HepG2 (cell line): ENCODE measurements at regions not wholly inside any gene's neighbourhood (a gene's known extent, or its start where the extent isn't known, plus 50 kb on each side); places are given as distances from the start of the nearest gene placed in this dataset.

Source experiments
- ATAC-seq: fragments of 200-7000 bp; cut with Tn5 transposase; 3 replicates; pipeline ENCODE4 v1.9.1; 2020; ENCODE audit warnings: mild to moderate bottlenecking, moderate library complexity
- BruUV-seq: library from RNA; stranded (reverse); fragments of 400-500 nt; replicated peaks from 2 replicates; lab custom pipeline; 2021; lab: Mats Ljungman, UMichigan
- CTCF ChIA-PET: fragments of 300-600 bp; formaldehyde crosslinking; extraction: SDS; loops from one replicate; lab custom pipeline; 2021; ENCODE audit warnings: low total read pairs, inconsistent platforms, low intra/inter-chr PET ratio; lab: Yijun Ruan, JAX
- POLR2A ChIA-PET: fragments of 350-600 bp; sonication (Branson Sonifier 250); formaldehyde crosslinking; loops from one replicate; lab custom pipeline; 2020; ENCODE audit warnings: antibody characterized with exemption, inconsistent platforms; lab: Yijun Ruan, JAX
- DNase-seq: peaks from one replicate; pipeline ENCODE4 v3.0.0-alpha.2; 2015; ENCODE audit warnings: low spot score
- FAIRE-seq: peaks from 3 replicates; lab custom pipeline; 2011; peaks lifted over from hg19 to GRCh38; lab: Jason Lieb, UNC
- H2AFZ ChIP-seq: one replicate; pipeline ENCODE4 v1.6.1; 2011; ENCODE audit warnings: low read length, inconsistent platforms
- H3K27ac ChIP-seq: fragments of 300-600 bp; 3 replicates; pipeline ENCODE4 v1.8.0; 2011; ENCODE audit warnings: mixed run types, mild to moderate bottlenecking, mixed read lengths, low read length, inconsistent platforms; ENCODE audit not compliant: insufficient read depth; ENCODE audit errors: extremely low read length
- H3K27me3 ChIP-seq, 2 experiments: fragments of 200-600 bp in 1 of 2; 2 replicates in 1 of 2; 3 replicates in 1 of 2; pipeline versions ENCODE4 v1.6.0 to v1.8.0; 2011; ENCODE audit warnings: low read length in 2 of 2, mild to moderate bottlenecking in 2 of 2, moderate library complexity in 2 of 2, inconsistent platforms in 1 of 2; ENCODE audit not compliant: insufficient read depth in 2 of 2, control insufficient read depth in 1 of 2
- H3K36me3 ChIP-seq, 2 experiments: fragments of 200-600 bp in 1 of 2; replicated peaks in 1 of 2; 2 replicates in 1 of 2; 3 replicates in 1 of 2; pipeline versions ENCODE4 v1.5.1 to v1.8.0; 2011; ENCODE audit warnings: low read length in 2 of 2, inconsistent platforms in 1 of 2; ENCODE audit not compliant: insufficient read depth in 2 of 2, control insufficient read depth in 1 of 2
- H3K4me1 ChIP-seq: 2 replicates; pipeline ENCODE4 v1.5.1; 2012; ENCODE audit warnings: low read length, inconsistent platforms; ENCODE audit not compliant: insufficient read depth
- H3K4me2 ChIP-seq: 2 replicates; pipeline ENCODE4 v1.6.0; 2011; ENCODE audit warnings: low read depth, low read length, inconsistent platforms
- H3K4me3 ChIP-seq, 3 experiments: fragments of 200-600 bp in 1 of 3; sonication (generic), shearing (Covaris generic) in 1 of 3; replicated peaks in 1 of 3; 2 replicates each; pipeline ENCODE4 v1.5.1; 2011 to 2016; ENCODE audit warnings: low read length in 3 of 3, inconsistent platforms in 2 of 3, low read depth in 2 of 3, mild to moderate bottlenecking in 2 of 3, control low read depth in 1 of 3, mixed read lengths in 1 of 3; ENCODE audit not compliant: insufficient read depth in 1 of 3
- H3K79me2 ChIP-seq: one replicate; pipeline ENCODE4 v1.6.1; 2011; ENCODE audit warnings: low read length, inconsistent platforms; ENCODE audit not compliant: insufficient read depth
- H3K9ac ChIP-seq: 2 replicates; pipeline ENCODE4 v1.6.0; 2011; ENCODE audit warnings: mild to moderate bottlenecking, low read depth, low read length, inconsistent platforms; ENCODE audit not compliant: insufficient read depth
- H3K9me3 ChIP-seq: 2 replicates; pipeline ENCODE4 v1.5.1; 2012; ENCODE audit warnings: mild to moderate bottlenecking, low read length
- H4K20me1 ChIP-seq: 2 replicates; pipeline ENCODE4 v1.6.0; 2011; ENCODE audit warnings: inconsistent platforms, mild to moderate bottlenecking, low read length, moderate library complexity; ENCODE audit not compliant: insufficient read depth
- ATF6 ChIP-seq: sonication (generic); formaldehyde crosslinking; conservative IDR thresholded peaks from 2 replicates; pipeline ENCODE4 v1.4.0; 2020; ENCODE audit warnings: missing genetic modification reagents
- BORCS8-MEF2B ChIP-seq: sonication (generic); formaldehyde crosslinking; IDR thresholded peaks from 2 replicates; pipeline ENCODE4 v1.8.0; 2022; ENCODE audit warnings: mild to moderate bottlenecking, missing genetic modification reagents
- FOXP1 ChIP-seq, 2 experiments: fragments of 450-650 bp in 1 of 2; IDR thresholded peaks; 2 replicates each; pipeline ENCODE4 v1.6.1; 2017 to 2018; ENCODE audit warnings: antibody characterized with exemption in 1 of 2
- GMEB2 ChIP-seq: IDR thresholded peaks from 2 replicates; pipeline ENCODE4 v1.6.1; 2016; ENCODE audit warnings: missing biosample characterization, missing genetic modification reagents, low read depth
- HHEX ChIP-seq: IDR thresholded peaks from 2 replicates; pipeline ENCODE4 v1.6.1; 2016; ENCODE audit warnings: control low read depth
- MYC ChIP-seq: sonication (generic); formaldehyde crosslinking; IDR thresholded peaks from 2 replicates; pipeline ENCODE4 v1.9.0; 2021; ENCODE audit warnings: missing genetic modification reagents, borderline replicate concordance
- NAIF1 ChIP-seq: sonication (generic); formaldehyde crosslinking; IDR thresholded peaks from 2 replicates; pipeline ENCODE4 v1.5.0; 2020; ENCODE audit warnings: mild to moderate bottlenecking, missing genetic modification reagents, borderline replicate concordance
- NRL ChIP-seq: sonication (generic); formaldehyde crosslinking; IDR thresholded peaks from 2 replicates; pipeline ENCODE4 v1.5.0; 2020; ENCODE audit warnings: missing genetic modification reagents, mild to moderate bottlenecking, moderate library complexity, borderline replicate concordance
- REPIN1 ChIP-seq: sonication (generic); formaldehyde crosslinking; IDR thresholded peaks from 2 replicates; pipeline ENCODE4 v1.8.0; 2022; ENCODE audit warnings: missing genetic modification reagents, low read depth, mild to moderate bottlenecking, borderline replicate concordance
- SKIL ChIP-seq: sonication (generic); formaldehyde crosslinking; IDR thresholded peaks from 2 replicates; pipeline ENCODE4 v1.8.0; 2022; ENCODE audit warnings: missing genetic modification reagents, mild to moderate bottlenecking, moderate library complexity, borderline replicate concordance
- SRSF4 ChIP-seq: fragments of 200-400 bp; formaldehyde crosslinking; IDR thresholded peaks from one replicate; pipeline ENCODE4 v1.6.1; 2018; ENCODE audit warnings: mild to moderate bottlenecking, low read depth, low read length, moderate library complexity; ENCODE audit not compliant: poor library complexity, severe bottlenecking
- ZNF24 ChIP-seq: fragments of 450-650 bp; IDR thresholded peaks from 2 replicates; pipeline ENCODE4 v1.6.1; 2017; ENCODE audit warnings: antibody characterized with exemption, mild to moderate bottlenecking
- ZNF652 ChIP-seq: IDR thresholded peaks from 2 replicates; pipeline ENCODE4 v1.6.1; 2016; ENCODE audit warnings: low read depth, borderline replicate concordance
- ZXDC ChIP-seq: sonication (generic); formaldehyde crosslinking; IDR thresholded peaks from 2 replicates; pipeline ENCODE4 v1.5.0; 2020; ENCODE audit warnings: mild to moderate bottlenecking, missing genetic modification reagents
- WGBS: methylation state at CpG from one replicate; pipeline ENCODE4 v1.1.6; 2017; ENCODE audit warnings: low lambda C conversion rate; 5-methylcytosine and 5-hydroxymethylcytosine counted together
- in situ Hi-C: cut with HindIII; loops from 2 replicates; pipeline ENCODE4 v1.10.0; 2017; ENCODE audit warnings: low pct_unique_long_range_greater_than_20kb; ENCODE audit not compliant: extremely low pct_ligation_motif_present
- intact Hi-C: fragments of 100-400 bp; cut with micrococcal nuclease; formaldehyde crosslinking; loops from one replicate; pipeline ENCODE4 v1.10.0; 2022; ENCODE audit not compliant: unreplicated experiment

- no peaks in the 10 kb centered on the region for H3K36me3 ChIP-seq
- DNase-seq (no peak), FAIRE-seq (no peak), ATAC-seq (no peak)
- TF ChIP-seq NRL (CRISPR knock-in tag), result no peak
- TF ChIP-seq REPIN1 (CRISPR knock-in tag), result no peak
- TF ChIP-seq ZXDC, result no peak
- TF ChIP-seq ZNF24, result no peak
- TF ChIP-seq MYC (CRISPR knock-in tag), result no peak
- no peak for TF ChIP-seq SRSF4
- TF ChIP-seq BORCS8-MEF2B (CRISPR knock-in tag), result no peak
- no peak for TF ChIP-seq ATF6 (CRISPR knock-in tag)
- no peak for TF ChIP-seq ZNF652 (CRISPR knock-in tag)
- no peak for TF ChIP-seq SKIL (CRISPR knock-in tag)
- TF ChIP-seq FOXP1 (IDR thresholded peaks at IDR 0.05), result no peak
- TF ChIP-seq FOXP1 (CRISPR knock-in tag; IDR thresholded peaks at IDR 0.05), result no peak
- no peak for TF ChIP-seq NAIF1 (CRISPR knock-in tag)
- no peak for TF ChIP-seq GMEB2
- TF ChIP-seq HHEX (CRISPR knock-in tag), result no peak
- no peaks in the 10 kb centered on the region for H3K79me2 ChIP-seq
- no peak overlapping the region for H2AFZ ChIP-seq
- H4K20me1 ChIP-seq, result no peaks in the 10 kb centered on the region
- ChIA-PET POLR2A (no interaction called here), CTCF (no interaction called here)
- no peak overlapping the region for H3K27ac ChIP-seq
- H3K4me3 ChIP-seq, result no peak overlapping the region
- WGBS, result 19% methylated on average over 3 of the region's 3 CpGs
- BruUV-seq, result no TSS peak
- H3K9ac ChIP-seq, result no peak overlapping the region
- peaks cover 1% of the 10 kb centered on the region; the same call in 1 of the 2 replicates for H3K9me3 ChIP-seq
- no peaks in the 10 kb centered on the region for H3K27me3 ChIP-seq
- intact Hi-C loops (no loop called here), in situ Hi-C loops (no loop called here)
- no peak overlapping the region for H3K4me2 ChIP-seq
- H3K4me1 ChIP-seq, result no peaks in the 10 kb centered on the region
These were observed 317.4 kb upstream of the ADARB2 start for GRCh38 chr10:2054728-2055127.
